Activated naive CD4-positive, alpha-beta T cell treated with Interleukin-2 at 50 U/mL for 16 hours (primary cell): ENCODE measurements at regions not wholly inside any gene's neighbourhood (a gene's known extent, or its start where the extent isn't known, plus 50 kb on each side); places are given as distances from the start of the nearest gene placed in this dataset.
"Not testable (repeated sequence)": the region's sequence is repeated elsewhere in the genome, so short reads cannot be mapped to it uniquely, and the experiment has no call there.

Source experiments
- DNase-seq: peaks from one replicate; pipeline ENCODE4 v3.0.0-alpha.2; 2020

DNA sequence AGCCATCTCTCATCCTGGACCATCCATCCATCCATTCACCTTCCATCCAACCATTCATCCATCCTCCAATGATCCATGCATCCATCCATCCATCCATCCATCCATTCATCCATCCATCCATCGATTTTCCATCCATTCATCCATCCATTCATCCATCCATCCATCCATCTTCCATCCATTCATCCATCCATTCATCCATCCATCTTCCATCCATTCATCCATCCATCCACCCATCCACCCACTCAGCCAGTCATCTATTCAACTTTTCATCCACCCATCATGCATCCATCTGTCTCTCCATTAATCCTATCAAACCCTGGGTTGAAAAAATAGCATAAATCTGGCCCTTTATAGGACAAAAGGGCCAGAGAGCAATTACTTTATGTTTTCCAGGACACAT lies 158.3 kb upstream of the WSCD1 start:
- DNase-seq, result no peak

DNA sequence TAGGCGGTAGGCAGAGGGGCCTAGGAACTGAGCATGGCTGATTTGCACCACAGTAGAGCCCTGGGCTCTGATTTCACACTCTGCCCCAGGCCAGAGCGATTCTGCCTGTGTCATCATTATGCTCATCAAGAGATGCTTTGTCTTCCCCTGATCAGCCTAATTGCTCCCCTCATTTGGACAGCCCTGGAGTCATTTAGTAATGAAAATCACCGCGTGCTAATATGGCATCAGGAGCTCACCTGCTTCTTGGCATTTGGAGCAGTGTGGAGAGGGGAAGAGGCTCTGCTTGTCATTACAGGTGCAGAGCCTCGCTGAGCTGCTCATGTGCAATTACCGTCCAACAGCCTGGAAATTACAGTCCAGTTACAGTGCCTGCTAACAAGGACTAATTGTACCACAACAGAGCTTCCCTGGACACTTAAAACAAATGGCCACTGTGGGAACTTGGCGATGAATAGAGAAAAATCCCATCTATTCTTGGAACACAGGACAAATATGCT lies 157.1 kb upstream of the WSCD1 start:
- no peak for DNase-seq

DNA sequence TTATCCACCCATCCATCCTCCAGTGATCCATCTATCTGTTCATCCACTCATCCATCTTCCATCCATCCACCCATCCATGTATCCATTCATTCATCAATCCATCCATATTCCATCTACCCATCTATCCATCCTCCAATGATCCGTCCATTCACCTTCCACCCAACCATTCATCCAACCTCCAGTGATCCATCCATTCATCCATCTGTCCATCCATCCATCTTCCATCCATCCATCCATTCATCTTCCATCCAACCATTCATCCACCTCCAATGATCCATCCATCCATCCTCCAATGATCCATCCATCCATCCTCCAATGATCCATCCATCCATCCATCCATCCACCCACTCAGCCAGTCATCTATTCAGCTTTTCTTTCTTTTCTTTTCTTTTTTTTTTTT lies 156.5 kb upstream of the WSCD1 start:
- DNase-seq, result no peak

DNA sequence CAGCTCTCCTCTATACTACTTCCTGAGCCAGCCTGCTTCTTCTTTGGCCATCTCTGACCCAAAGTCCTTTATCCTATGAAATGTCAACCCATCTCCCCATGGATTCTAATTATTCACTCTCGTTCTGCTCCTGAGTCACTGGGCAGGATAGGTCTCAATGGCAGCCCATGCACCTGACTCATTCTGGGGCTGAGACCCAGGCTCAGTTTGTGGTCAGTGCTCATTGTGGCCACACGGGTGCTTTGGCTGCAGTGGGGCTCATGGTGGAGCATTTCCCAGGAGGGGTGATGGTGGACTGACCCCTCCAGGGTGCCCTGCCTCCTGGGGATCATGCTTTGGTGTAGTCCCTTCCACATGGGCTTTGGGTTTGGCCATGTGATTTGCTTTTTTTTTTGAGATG lies 154.8 kb upstream of the WSCD1 start:
- no peak for DNase-seq

- no peak for DNase-seq
These were observed 151.1 kb upstream of the WSCD1 start for GRCh38 chr17:5919089-5919488.

DNA sequence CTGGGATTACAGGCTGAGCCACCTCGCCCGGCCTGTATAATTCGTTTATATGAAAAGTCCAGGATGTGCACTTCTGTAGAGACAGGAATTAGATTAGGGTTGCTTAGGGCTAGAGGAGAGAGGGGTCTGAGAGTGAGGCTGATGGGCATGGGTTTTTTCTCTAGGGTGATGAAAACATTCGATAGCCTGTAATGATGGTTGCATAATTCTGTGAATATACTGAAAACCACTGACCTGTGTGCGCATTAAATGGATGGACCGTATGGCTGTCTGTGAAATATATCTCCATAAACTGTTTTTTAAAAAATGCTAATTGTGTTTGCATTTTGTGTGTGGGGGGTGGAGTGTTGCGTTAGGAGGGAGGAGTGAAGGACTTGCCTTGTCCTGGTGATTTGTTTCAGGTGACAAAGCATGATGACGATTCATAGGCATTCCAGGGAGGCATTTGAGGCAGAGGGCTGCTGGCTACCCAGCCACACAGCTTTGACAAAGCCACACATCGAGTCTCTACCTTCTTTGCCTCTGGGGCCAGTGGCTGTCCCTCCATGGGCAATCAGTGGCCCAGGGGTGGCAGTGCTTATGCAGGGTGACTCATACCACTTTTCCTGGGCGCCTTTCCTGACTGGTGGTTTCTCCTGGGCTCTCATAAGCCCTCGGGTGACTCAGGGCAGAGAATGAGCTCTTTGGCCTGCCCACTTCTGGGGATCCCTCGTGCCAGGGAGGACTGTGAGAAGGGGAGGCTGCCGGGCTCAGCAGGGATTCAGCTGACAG lies 148.5 kb upstream of the WSCD1 start:
- DNase-seq, result no peak

DNA sequence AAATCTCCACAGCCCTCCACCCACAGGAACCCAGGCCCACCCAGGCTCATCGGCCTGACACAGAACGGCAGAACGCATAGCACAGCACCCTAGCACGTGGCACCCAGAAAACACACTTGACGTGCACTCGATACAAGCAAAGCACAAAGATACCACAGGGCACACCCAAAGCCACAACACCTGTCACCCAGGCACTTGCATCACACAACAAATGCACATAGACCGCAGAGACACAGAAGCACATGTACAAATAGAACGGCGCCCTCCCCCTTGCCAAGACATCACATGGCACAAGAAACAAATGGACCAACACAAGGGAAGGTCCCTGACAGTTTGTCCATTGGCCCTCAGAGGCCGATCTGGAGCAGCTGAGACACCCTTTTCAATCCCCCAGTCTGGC lies 147.7 kb upstream of the WSCD1 start:
- DNase-seq, result no peak

DNA sequence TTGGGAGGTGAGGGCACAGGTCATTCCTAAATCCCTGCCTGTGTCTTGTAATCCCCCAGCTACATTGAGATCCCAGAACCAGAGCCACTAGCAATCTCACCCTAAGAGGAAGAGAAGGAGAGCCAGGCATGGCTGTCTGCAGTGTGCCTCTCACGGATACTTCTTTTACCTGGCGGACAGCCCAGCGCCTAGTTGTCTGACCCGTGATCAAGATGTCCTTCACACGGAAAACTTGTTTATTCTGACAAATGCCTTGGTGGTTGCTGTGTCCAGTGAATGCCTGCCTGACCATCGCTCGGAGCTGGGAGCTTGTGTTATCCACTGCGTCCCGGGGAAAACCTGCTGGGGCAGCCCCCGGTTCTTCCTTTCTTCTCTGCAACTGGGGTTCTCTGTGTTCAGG lies 140.5 kb upstream of the WSCD1 start:
- DNase-seq, result no peak

- DNase-seq, result not testable (repeated sequence)
These were observed 139.6 kb upstream of the WSCD1 start for GRCh38 chr17:5930555-5930954.

- no peak for DNase-seq
These were observed 138.6 kb upstream of the WSCD1 start for GRCh38 chr17:5931616-5932015.

DNA sequence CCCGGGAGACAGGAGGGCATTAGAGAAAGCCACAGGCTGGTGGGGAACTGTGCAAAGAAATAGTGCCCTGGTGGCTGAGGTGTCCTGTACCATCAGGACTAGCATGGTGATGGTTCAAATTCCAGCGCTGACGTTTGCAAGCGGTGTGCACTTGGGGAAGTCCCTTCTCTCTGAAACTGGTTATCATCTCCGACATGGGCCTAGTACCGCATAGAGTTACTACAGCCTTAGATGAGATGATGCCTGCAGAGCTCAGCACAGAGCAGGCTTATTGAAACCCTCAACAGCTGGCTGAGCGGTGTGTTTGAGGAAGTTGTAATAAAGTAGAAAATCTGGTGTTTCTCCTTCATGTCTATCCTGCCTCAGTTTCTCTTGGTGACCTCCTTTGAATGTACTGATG lies 136.7 kb upstream of the WSCD1 start:
- DNase-seq, result no peak

DNA sequence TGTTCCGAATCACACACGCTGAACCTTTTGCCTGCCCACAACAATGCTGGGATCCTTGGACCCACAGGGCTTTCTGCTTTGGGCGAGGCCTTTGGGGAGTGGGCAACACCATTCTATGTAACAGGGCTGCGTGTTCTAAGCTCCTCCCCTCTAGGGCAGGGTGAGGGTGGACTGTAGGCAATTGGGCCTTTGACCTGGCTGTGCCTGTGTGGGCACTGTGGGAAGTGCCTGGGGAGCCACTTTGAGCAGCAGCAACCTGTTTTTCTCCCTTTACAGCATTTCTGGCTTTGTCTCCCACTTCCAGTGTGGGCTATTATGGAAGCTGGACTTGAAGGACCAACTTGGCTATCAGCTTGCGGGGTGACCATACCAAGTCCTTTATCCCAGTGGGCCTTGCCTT lies 128.9 kb upstream of the WSCD1 start:
- DNase-seq, result no peak

GRCh38 chr17:5942687-5943086 lies 127.5 kb upstream of the WSCD1 start:
- DNase-seq, result no peak

- no peak for DNase-seq
These were observed 126.9 kb upstream of the WSCD1 start for GRCh38 chr17:5943232-5943631.

DNA sequence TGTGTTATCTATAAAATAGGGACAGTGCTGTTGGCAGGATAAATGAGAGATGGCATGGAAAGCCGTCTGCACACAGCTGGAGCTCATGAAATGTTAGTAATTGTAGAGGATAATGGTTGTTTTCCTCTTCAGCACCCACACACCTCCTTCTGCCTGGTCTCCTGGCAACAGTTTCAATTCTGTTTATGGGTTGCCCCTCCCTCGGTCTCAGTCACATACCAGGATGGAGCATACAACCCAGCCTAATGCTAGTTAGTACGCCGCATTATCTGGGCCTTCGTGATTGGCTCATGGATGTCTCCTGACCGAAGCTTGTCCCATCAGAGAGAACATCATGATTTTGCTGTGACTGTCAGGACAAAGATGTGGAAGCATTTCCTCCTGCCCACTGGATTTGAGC lies 126.2 kb upstream of the WSCD1 start:
- DNase-seq, result no peak

GRCh38 chr17:5947701-5948180 lies 122.4 kb upstream of the WSCD1 start:
- no peak for DNase-seq

- DNase-seq, result no peak
These were observed 121.4 kb upstream of the WSCD1 start for GRCh38 chr17:5948811-5949210.

GRCh38 chr17:5950878-5951277 lies 119.3 kb upstream of the WSCD1 start:
- no peak for DNase-seq

- DNase-seq, result no peak
These were observed 118.3 kb upstream of the WSCD1 start for GRCh38 chr17:5951912-5952311.

DNA sequence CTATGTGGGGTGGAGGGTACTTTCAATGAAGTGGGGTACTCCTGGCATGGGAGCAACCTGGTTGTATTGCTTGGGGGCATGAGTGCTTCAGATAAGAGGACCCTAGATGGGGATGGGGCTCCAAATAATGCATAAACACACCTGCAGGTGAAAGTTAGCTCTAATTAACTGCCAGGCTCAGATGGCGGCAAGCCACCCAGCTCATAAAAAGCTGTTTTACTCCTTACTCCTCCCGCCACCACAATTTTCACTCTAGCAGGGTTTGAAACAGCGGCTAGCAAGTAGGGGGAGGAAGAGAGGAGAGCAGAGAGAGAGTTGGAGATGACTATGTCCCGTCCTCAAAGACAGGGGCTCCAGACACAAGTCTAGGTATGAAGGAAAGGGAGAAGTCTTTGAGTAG lies 117.7 kb upstream of the WSCD1 start:
- no peak for DNase-seq

GRCh38 chr17:5955764-5956163 lies 114.4 kb upstream of the WSCD1 start:
- DNase-seq, result no peak

DNA sequence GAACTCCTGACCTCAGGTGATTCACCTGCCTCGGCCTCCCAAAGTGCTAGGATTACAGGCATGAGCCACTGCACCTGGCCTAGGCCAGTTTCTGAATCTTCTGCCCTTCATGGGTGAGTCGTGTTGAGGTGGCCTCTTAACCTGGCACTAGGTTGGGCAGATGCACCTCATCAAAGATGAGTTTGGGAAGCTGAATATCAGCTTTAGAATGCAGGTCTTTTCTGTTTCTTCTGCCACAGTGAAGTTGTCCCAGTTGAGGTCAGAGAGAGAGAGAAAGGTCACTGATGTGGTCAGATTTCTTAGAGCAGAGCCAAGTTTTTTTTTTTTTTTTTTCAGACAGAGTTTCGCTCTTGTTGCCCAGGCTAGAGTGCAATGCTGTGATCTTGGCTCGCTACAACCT lies 111.3 kb upstream of the WSCD1 start:
- DNase-seq, result no peak

DNA sequence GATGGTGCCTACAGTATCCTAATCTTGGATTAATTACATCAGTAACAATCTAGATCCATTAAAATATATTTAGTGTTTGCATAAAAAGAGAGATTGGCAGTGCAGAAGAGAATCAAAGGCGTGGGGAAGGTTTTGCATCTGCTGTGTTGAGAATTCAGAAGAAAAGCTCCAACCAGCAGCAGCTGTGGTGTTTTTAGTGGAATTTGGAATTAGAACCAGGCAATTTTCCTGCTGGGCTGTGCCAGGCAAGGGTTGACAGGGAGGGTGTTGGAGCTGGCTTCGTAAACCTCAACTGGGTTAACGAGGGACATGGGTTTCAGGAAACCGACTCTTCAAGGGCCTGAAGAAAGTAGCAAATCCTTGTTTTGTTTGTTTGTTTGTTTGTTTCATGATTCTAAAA lies 107.8 kb upstream of the WSCD1 start:
- no peak for DNase-seq

GRCh38 chr17:5971969-5972368 lies 98.2 kb upstream of the WSCD1 start:
- DNase-seq, result no peak

DNA sequence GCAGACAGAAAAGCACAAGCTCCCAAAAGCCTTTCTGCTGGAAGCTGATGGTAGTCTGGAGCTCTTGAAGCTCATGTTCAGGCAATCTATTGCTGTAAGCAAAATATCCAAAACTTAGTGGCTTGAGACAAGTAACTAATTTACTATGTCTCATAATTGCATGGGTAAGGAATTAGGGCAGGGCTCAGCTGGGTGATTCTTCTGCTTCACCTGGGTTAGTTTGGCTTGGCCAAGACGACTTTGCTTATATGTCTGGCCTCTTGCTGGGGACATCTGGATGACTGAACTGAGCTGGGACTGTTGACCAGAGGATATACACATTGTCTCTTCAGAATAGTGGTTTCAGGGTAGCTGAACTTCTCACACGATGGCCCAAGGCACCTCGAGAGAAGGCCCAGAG lies 96.8 kb upstream of the WSCD1 start:
- DNase-seq, result no peak
